ENCODE measurements at regions not wholly inside any gene's neighbourhood (a gene's known extent, or its start where the extent isn't known, plus 50 kb on each side); places are given as distances from the start of the nearest gene placed in this dataset.

DNA sequence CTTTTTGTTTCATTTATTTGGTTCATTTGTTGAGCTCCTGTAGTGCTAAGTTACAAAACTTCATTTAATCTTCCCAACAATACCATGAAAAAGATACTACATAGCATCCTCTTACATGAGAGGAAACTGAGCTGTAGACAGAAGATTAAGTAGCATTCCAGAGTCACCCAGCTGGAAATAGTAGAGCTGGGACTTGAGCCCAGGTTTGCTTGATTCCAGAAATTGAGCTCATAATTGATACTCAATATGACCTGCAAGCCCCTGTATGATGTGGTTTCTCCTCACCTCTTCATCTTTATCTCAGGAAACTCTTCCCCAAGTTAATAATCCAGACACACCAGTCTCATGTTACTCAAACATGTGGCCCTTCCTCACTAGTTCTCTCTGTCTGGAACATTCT lies 87.0 kb upstream of the DAAM1 start:
- Histone ChIP-seq H3K27ac (no peak overlapping the region), H3K36me3 (no peaks in the 10 kb centered on the region), H3K27me3 (no peaks in the 10 kb centered on the region), H3K9me3 (no peaks in the 10 kb centered on the region), H3K4me1 (peaks cover 0 to under 1% (median 0%) of the 10 kb centered on the region in 4 donors), H3K4me3 (no peak overlapping the region)
- DNase-seq = no peak
- TF ChIP-seq, protein P1, sequence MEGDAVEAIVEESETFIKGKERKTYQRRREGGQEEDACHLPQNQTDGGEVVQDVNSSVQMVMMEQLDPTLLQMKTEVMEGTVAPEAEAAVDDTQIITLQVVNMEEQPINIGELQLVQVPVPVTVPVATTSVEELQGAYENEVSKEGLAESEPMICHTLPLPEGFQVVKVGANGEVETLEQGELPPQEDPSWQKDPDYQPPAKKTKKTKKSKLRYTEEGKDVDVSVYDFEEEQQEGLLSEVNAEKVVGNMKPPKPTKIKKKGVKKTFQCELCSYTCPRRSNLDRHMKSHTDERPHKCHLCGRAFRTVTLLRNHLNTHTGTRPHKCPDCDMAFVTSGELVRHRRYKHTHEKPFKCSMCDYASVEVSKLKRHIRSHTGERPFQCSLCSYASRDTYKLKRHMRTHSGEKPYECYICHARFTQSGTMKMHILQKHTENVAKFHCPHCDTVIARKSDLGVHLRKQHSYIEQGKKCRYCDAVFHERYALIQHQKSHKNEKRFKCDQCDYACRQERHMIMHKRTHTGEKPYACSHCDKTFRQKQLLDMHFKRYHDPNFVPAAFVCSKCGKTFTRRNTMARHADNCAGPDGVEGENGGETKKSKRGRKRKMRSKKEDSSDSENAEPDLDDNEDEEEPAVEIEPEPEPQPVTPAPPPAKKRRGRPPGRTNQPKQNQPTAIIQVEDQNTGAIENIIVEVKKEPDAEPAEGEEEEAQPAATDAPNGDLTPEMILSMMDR (IDR thresholded peaks at IDR 0.05) = no peak
- TF ChIP-seq POLR2AphosphoS5 (IDR thresholded peaks at IDR 0.05) (no peak), EP300 (IDR thresholded peaks at IDR 0.05) (no peak), POLR2A (IDR thresholded peaks at IDR 0.05) (no peak)
- intact Hi-C loops (cut with DNase I) = no loop called here

DNA sequence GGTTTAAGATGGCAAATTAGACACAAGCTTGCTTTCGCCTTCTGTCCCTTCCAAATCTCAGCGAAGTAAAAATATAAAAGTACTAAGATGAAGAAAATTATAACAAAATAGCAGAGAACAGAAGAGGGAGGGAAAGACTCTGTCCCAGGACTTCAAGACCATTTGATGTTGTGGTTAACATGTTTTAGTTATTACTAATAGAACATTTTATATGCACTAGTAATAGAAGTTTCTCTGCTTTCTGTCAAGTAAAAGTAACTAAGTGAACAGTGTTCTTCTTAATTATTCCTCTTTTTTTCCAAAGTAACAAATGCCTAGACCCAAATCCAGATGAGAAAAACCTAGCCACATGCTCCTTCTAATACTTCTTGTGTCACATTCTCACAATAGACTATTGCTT lies 85.1 kb upstream of the DAAM1 start:
- H3K4me3 ChIP-seq = no peak overlapping the region
- H3K27me3 ChIP-seq = no peaks in the 10 kb centered on the region
- intact Hi-C loops (cut with DNase I) = no loop called here
- no peaks in the 10 kb centered on the region for H3K9me3 ChIP-seq
- H3K27ac ChIP-seq = no peak overlapping the region
- 98% methylated on average over 2 of the region's 2 CpGs for WGBS, 2 donors
- no peaks in the 10 kb centered on the region for H3K4me1 ChIP-seq
- DNase-seq = no peak
- TF ChIP-seq POLR2A (IDR thresholded peaks at IDR 0.05) = no peak
- TF ChIP-seq, protein P1 (IDR thresholded peaks at IDR 0.05) = no peak
- no peak for TF ChIP-seq EP300 (IDR thresholded peaks at IDR 0.05)
- TF ChIP-seq POLR2AphosphoS5 (IDR thresholded peaks at IDR 0.05) = no peak
- no peaks in the 10 kb centered on the region for H3K36me3 ChIP-seq

DNA sequence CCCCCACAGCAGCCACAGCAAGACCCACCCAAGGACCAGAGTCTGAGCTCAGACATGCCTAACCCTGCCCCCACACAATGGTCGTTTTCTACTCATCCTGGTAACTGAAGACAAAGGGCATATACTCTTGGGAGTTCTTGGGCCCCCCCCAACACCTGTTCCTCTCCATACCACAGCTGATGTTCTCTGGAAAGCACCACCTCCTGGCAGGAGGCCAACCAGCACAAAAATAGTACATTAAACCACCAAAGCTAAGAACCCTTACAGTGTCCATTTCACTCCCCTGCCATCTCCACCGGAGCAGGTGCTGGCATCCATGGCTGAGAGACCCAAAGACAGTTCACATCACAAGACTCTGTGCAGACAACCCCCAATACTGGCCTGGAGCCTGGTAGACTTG lies 80.6 kb upstream of the DAAM1 start:
- no peaks in the 10 kb centered on the region for H3K36me3 ChIP-seq
- no peak overlapping the region for H3K27ac ChIP-seq
- no peak for DNase-seq
- intact Hi-C loops (cut with DNase I) = no loop called here
- H3K4me1 ChIP-seq = no peaks in the 10 kb centered on the region
- no peaks in the 10 kb centered on the region for H3K27me3 ChIP-seq
- no peaks in the 10 kb centered on the region for H3K9me3 ChIP-seq
- TF ChIP-seq POLR2A (IDR thresholded peaks at IDR 0.05) = no peak
- 8 to 33% methylated on average over 2 of the region's 2 CpGs for WGBS, 2 donors
- no peak overlapping the region for H3K4me3 ChIP-seq

DNA sequence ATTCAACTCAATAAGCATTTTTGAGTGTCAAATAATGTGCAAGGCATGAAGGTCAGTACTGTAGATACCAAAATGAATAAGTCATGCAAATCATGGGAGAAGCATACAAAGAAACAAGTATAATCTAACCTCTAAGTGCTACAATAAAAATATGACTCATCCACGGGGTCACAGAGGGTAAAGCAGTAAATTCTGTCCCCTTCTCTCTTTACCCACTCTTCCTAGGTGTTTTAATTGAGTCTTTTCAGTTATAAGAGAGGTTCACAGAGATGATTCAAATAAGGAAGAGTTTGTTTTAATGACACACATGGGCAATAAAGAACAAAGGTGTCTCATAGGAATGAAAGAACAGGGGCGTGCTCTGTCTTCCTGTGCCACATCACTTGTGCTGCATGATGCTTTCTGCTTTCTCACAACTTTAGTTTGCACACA lies 71.5 kb upstream of the DAAM1 start:
- intact Hi-C loops (cut with DNase I) = no loop called here
- Histone ChIP-seq H3K4me1 (no peaks in the 10 kb centered on the region), H3K27ac (no peak overlapping the region), H3K4me3 (no peak overlapping the region), H3K9me3 (no peaks in the 10 kb centered on the region), H3K36me3 (no peaks in the 10 kb centered on the region), H3K27me3 (no peaks in the 10 kb centered on the region)
- 8 to 49% methylated on average over 2 of the region's 2 CpGs for WGBS, 2 donors
- DNase-seq = no peak
- TF ChIP-seq, protein P1 (IDR thresholded peaks at IDR 0.05) = no peak
- TF ChIP-seq POLR2A (IDR thresholded peaks at IDR 0.05) (no peak), EP300 (IDR thresholded peaks at IDR 0.05) (no peak), POLR2AphosphoS5 (IDR thresholded peaks at IDR 0.05) (no peak)

DNA sequence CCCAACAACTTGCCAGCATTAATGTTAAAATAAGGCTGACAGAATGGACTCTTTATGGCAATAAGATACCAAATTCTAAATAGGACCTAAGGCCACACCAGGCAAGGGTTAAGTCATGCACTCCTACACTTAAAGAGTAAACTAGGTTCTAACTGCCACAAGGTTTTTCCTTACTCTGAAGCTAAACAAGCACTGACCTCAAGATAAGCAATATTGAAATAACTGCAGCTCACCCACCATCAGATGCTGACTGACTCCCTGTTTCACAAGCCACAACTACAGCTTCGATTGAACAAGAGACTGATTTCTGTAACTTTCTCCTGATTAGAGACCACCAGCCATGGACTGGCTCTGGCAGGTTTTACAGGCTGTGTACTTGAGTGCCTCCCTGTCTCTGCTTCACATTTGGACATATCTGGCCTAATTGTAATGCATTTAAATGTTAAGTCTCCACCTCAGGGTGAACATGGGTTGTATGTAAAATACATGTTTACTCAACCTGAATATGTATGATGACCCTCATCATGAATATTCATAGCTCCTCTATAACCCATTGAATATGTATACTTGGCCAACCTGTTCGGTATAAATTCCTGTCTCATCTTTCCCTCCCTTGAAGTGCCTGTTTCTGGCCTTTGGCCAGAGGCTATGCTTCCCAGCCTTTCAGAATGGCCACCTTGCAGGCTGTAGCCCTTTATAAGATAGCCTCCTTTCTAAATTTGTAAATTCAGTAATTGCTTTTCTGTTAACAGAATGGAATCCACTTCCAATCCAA lies 70.5 kb upstream of the DAAM1 start:
- H3K27ac ChIP-seq = no peak overlapping the region
- WGBS, 2 donors = 58 to 66% methylated on average over 2 of the region's 2 CpGs
- no peaks in the 10 kb centered on the region for H3K9me3 ChIP-seq
- H3K4me3 ChIP-seq = no peak overlapping the region
- H3K27me3 ChIP-seq = no peaks in the 10 kb centered on the region
- no peak for DNase-seq
- intact Hi-C loops (cut with DNase I) = no loop called here
- TF ChIP-seq EP300 (IDR thresholded peaks at IDR 0.05) (no peak), POLR2AphosphoS5 (IDR thresholded peaks at IDR 0.05) (no peak), POLR2A (IDR thresholded peaks at IDR 0.05) (no peak)
- TF ChIP-seq, protein P1 (IDR thresholded peaks at IDR 0.05) = no peak
- no peaks in the 10 kb centered on the region for H3K4me1 ChIP-seq
- no peaks in the 10 kb centered on the region for H3K36me3 ChIP-seq
